ENCODE measurements at regions not wholly inside any gene's neighbourhood (a gene's known extent, or its start where the extent isn't known, plus 50 kb on each side); places are given as distances from the start of the nearest gene placed in this dataset.

DNA sequence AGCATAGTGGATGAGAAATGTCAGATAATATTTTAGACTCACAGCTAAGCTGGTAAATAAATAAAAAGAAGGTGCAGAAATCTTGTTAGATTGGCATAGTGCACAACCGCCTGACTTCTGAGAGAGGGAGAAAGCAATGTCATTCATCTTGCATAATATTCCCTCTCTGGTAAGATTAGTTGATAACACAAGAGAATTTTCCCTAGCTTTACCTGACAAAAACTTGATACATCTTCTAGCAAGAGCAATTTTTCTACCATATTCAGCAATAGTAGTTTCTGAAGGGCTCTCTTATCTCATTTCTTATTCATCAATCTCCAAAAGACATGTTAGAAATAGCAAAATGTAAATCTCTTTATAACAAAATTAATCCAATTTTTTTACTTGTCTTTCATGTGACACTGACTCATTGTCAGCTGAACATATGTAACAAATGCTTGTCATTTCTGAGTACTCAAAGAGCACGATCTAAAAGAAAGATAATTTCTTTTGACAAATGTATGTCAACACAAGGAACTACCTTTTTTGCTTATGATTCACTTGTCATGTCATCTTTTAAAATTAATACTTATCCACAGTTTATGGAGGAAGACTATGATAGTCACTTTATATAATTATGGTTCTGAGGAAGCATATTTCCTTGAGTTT, 240.0 kb downstream of the ARAP2 start:
- Histone ChIP-seq H2BK5ac (ENCODE audit: low read depth, low read length) (no peak overlapping the region), H2BK120ac (replicated peaks; ENCODE audit: low read depth, low read length) (no peak overlapping the region), H2BK12ac (ENCODE audit: low read depth, low read length) (no peak overlapping the region), H3K4me2 (ENCODE audit: insufficient read depth in 1 of 2, low read depth in 2 of 2, low read length in 2 of 2) (no peak overlapping the region), H3K4me3 (ENCODE audit: extremely low read depth in 1 of 4, insufficient read depth in 2 of 4, low read depth in 3 of 4, low read length in 4 of 4) (no peak overlapping the region), H3K23me2 (ENCODE audit: low read depth, low read length) (no peaks in the 10 kb centered on the region), H4K20me1 (replicated peaks in 1 of 2; ENCODE audit: control insufficient read depth in 1 of 2, insufficient read depth in 2 of 2, low read length in 2 of 2) (no peaks in the 10 kb centered on the region), H3K4me1 (replicated peaks in 1 of 4; ENCODE audit: control insufficient read depth in 3 of 4, insufficient read depth in 4 of 4, low read length in 3 of 4) (no peaks in the 10 kb centered on the region), H4K5ac (ENCODE audit: insufficient read length, low read depth, low read length) (no peak overlapping the region), H3K27ac (ENCODE audit: low read depth, low read length) (no peak overlapping the region), H2AK5ac (ENCODE audit: low read depth, low read length) (no peak overlapping the region), H3K18ac (ENCODE audit: extremely low read depth, low read length) (no peak overlapping the region), H3K56ac (replicated peaks; ENCODE audit: insufficient read length, low read depth, low read length) (no peak overlapping the region), H3K14ac (ENCODE audit: insufficient read length) (no peak overlapping the region), H3K4ac (replicated peaks; ENCODE audit: insufficient read length, low read depth, low read length) (no peak overlapping the region), H2BK15ac (ENCODE audit: low read length) (no peak overlapping the region), H3K27me3 (replicated peaks in 1 of 4; ENCODE audit: control insufficient read depth in 3 of 4, extremely low read depth in 1 of 4, insufficient read depth in 3 of 4, low read length in 3 of 4) (no peaks in the 10 kb centered on the region), H3K9me3 (ENCODE audit: insufficient read depth in 2 of 2, low read depth in 1 of 2, low read length in 1 of 2) (0 out of 4 replicates have a peak, but pooled peaks cover 0 to 2% of the 10 kb centered on the region in 2 experiments), H3K23ac (ENCODE audit: insufficient read length) (no peak overlapping the region), H4K91ac (replicated peaks; ENCODE audit: insufficient read length, low read length) (no peak overlapping the region), H3K36me3 (ENCODE audit: control insufficient read depth in 2 of 4, insufficient read depth in 4 of 4, low read length in 3 of 4) (no peaks in the 10 kb centered on the region), H2AFZ (ENCODE audit: low read length) (no peak overlapping the region), H4K8ac (ENCODE audit: extremely low read depth, insufficient read depth, low read length) (no peak overlapping the region), H3K79me2 (ENCODE audit: control insufficient read depth in 1 of 2, insufficient read depth in 2 of 2, low read length in 2 of 2) (no peaks in the 10 kb centered on the region), H3K79me1 (ENCODE audit: low read depth, low read length) (no peaks in the 10 kb centered on the region), H2BK20ac (ENCODE audit: low read length) (no peak overlapping the region), H3K9ac (replicated peaks in 1 of 4; ENCODE audit: extremely low read depth in 1 of 4, low read depth in 3 of 4, low read length in 3 of 4) (no peak overlapping the region)
- FAIRE-seq (no peak), DNase-seq (ENCODE audit: low read depth in 1 of 2, low spot score in 2 of 2) (no peak)
- 89% methylated on average over 2 of the region's 2 CpGs; no CpG with 5 or more reads in 1 of the 2 experiments for WGBS, 2 experiments (ENCODE audit: extremely low coverage in 1 of 2, insufficient coverage in 1 of 2, insufficient read length in 1 of 2, insufficient replicate concordance in 2 of 2, low coverage in 1 of 2, low lambda C conversion rate in 2 of 2, missing lambda C conversion rate in 1 of 2)
- TF ChIP-seq, protein P1, sequence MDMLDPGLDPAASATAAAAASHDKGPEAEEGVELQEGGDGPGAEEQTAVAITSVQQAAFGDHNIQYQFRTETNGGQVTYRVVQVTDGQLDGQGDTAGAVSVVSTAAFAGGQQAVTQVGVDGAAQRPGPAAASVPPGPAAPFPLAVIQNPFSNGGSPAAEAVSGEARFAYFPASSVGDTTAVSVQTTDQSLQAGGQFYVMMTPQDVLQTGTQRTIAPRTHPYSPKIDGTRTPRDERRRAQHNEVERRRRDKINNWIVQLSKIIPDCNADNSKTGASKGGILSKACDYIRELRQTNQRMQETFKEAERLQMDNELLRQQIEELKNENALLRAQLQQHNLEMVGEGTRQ (IDR thresholded peaks at IDR 0.05; ENCODE audit: low read length): no peak
- TF ChIP-seq GTF2F1 (IDR thresholded peaks at IDR 0.05; ENCODE audit: borderline replicate concordance, low read depth, low read length) (no peak), SUZ12 (IDR thresholded peaks at IDR 0.05; ENCODE audit: low read length) (no peak), SRF (IDR thresholded peaks at IDR 0.05; ENCODE audit: low read depth, low read length) (no peak), BCL11A (IDR thresholded peaks at IDR 0.05; ENCODE audit: low read depth in 2 of 2, low read length in 2 of 2) (no peak), CEBPB (IDR thresholded peaks at IDR 0.05; ENCODE audit: low read depth, low read length) (no peak)
- TF ChIP-seq, protein P2, sequence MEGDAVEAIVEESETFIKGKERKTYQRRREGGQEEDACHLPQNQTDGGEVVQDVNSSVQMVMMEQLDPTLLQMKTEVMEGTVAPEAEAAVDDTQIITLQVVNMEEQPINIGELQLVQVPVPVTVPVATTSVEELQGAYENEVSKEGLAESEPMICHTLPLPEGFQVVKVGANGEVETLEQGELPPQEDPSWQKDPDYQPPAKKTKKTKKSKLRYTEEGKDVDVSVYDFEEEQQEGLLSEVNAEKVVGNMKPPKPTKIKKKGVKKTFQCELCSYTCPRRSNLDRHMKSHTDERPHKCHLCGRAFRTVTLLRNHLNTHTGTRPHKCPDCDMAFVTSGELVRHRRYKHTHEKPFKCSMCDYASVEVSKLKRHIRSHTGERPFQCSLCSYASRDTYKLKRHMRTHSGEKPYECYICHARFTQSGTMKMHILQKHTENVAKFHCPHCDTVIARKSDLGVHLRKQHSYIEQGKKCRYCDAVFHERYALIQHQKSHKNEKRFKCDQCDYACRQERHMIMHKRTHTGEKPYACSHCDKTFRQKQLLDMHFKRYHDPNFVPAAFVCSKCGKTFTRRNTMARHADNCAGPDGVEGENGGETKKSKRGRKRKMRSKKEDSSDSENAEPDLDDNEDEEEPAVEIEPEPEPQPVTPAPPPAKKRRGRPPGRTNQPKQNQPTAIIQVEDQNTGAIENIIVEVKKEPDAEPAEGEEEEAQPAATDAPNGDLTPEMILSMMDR (IDR thresholded peaks at IDR 0.05; ENCODE audit: control extremely low read depth in 1 of 3, insufficient read depth in 1 of 3, low read depth in 1 of 3, low read length in 3 of 3): no peak
- ChIA-PET CTCF (ENCODE audit: partially characterized antibody) (no interaction called here), POLR2A (ENCODE audit: partially characterized antibody) (no interaction called here)
